WTC11 (cell line): ENCODE measurements at regions not wholly inside any gene's neighbourhood (a gene's known extent, or its start where the extent isn't known, plus 50 kb on each side); places are given as distances from the start of the nearest gene placed in this dataset.

Experiments
- KAT7 ChIP-seq: sonication (generic); formaldehyde crosslinking; IDR thresholded peaks from 2 replicates; pipeline ENCODE4 v1.8.1; 2023; ENCODE audit warnings: missing genetic modification reagents, mild to moderate bottlenecking, borderline replicate concordance
- NR2C2 ChIP-seq: sonication (generic); formaldehyde crosslinking; IDR thresholded peaks from 2 replicates; pipeline ENCODE4 v1.8.0; 2022; ENCODE audit warnings: mild to moderate bottlenecking, missing genetic modification reagents
- SMAD4 ChIP-seq: sonication (generic); formaldehyde crosslinking; IDR thresholded peaks from 2 replicates; pipeline ENCODE4 v1.8.0; 2022; ENCODE audit warnings: mild to moderate bottlenecking, missing genetic modification reagents
- TF ChIP-seq, protein P1 (sequence below): fragments of 200-600 bp; IDR thresholded peaks from 2 replicates; pipeline ENCODE4 v1.8.0; 2022; ENCODE audit warnings: antibody characterized with exemption
- TF ChIP-seq, protein P2 (sequence below): fragments of 250-450 bp; sonication (Bioruptor Pico); IDR thresholded peaks from 2 replicates; pipeline ENCODE4 v1.9.0; 2021; ENCODE audit warnings: mild to moderate bottlenecking

DNA sequence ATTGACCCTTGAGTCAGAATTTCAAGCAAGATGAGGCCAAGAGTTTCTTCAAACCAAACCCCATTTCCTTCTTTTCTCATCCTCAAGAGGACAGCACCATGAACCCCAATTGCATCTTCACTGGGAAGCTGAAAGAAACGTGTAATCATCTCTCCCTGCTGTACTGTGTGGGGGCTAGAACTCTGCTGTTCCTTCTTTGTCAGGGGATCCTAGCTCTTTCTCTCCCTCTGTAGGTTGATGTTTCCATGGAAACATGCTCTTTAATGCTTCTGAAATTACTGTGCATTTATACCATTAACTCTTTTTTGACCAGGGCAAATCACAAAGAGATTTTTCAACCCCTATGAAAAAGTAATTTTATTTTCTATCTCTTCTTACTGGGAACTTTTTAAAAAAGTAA, 295.1 kb downstream of the GRIN2B start:
- TF ChIP-seq, protein P1, sequence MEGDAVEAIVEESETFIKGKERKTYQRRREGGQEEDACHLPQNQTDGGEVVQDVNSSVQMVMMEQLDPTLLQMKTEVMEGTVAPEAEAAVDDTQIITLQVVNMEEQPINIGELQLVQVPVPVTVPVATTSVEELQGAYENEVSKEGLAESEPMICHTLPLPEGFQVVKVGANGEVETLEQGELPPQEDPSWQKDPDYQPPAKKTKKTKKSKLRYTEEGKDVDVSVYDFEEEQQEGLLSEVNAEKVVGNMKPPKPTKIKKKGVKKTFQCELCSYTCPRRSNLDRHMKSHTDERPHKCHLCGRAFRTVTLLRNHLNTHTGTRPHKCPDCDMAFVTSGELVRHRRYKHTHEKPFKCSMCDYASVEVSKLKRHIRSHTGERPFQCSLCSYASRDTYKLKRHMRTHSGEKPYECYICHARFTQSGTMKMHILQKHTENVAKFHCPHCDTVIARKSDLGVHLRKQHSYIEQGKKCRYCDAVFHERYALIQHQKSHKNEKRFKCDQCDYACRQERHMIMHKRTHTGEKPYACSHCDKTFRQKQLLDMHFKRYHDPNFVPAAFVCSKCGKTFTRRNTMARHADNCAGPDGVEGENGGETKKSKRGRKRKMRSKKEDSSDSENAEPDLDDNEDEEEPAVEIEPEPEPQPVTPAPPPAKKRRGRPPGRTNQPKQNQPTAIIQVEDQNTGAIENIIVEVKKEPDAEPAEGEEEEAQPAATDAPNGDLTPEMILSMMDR, result no peak
- TF ChIP-seq KAT7, result no peak
- TF ChIP-seq, protein P2, sequence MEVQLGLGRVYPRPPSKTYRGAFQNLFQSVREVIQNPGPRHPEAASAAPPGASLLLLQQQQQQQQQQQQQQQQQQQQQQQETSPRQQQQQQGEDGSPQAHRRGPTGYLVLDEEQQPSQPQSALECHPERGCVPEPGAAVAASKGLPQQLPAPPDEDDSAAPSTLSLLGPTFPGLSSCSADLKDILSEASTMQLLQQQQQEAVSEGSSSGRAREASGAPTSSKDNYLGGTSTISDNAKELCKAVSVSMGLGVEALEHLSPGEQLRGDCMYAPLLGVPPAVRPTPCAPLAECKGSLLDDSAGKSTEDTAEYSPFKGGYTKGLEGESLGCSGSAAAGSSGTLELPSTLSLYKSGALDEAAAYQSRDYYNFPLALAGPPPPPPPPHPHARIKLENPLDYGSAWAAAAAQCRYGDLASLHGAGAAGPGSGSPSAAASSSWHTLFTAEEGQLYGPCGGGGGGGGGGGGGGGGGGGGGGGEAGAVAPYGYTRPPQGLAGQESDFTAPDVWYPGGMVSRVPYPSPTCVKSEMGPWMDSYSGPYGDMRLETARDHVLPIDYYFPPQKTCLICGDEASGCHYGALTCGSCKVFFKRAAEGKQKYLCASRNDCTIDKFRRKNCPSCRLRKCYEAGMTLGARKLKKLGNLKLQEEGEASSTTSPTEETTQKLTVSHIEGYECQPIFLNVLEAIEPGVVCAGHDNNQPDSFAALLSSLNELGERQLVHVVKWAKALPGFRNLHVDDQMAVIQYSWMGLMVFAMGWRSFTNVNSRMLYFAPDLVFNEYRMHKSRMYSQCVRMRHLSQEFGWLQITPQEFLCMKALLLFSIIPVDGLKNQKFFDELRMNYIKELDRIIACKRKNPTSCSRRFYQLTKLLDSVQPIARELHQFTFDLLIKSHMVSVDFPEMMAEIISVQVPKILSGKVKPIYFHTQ (CRISPR knock-in tag), result no peak
- no peak for TF ChIP-seq SMAD4 (CRISPR knock-in tag)
- TF ChIP-seq NR2C2 (CRISPR knock-in tag), result no peak
